ENCODE measurements at regions not wholly inside any gene's neighbourhood (a gene's known extent, or its start where the extent isn't known, plus 50 kb on each side); places are given as distances from the start of the nearest gene placed in this dataset.

- no peak for DNase-seq
- Histone ChIP-seq H3K9me3 (peaks cover 12% of the 10 kb centered on the region), H3K36me3 (ENCODE audit: insufficient read depth in 1 of 2, low read depth in 1 of 2) (no peaks in the 10 kb centered on the region), H3K27ac (no peak overlapping the region), H3K4me1 (no peaks in the 10 kb centered on the region), H3K4me3 (no peak overlapping the region), H3K27me3 (ENCODE audit: insufficient read depth in 3 of 3, low read length in 2 of 3) (no peaks in the 10 kb centered on the region)
- intact Hi-C loops (cut with DNase I): no loop called here
- WGBS, 3 donors: 33 to 47% (median 42%) methylated on average over 4 of the region's 4 CpGs
- no peak for ATAC-seq
- no peak for TF ChIP-seq CTCF (IDR thresholded peaks at IDR 0.05)
Measured at GRCh38 chr2:133652398-133652797, 84.1 kb upstream of the NCKAP5 start.

- peaks cover 12% of the 10 kb centered on the region for H3K9me3 ChIP-seq
- intact Hi-C loops (cut with DNase I): no loop called here
- ATAC-seq (no peak), DNase-seq (no peak)
- H3K4me1 ChIP-seq: no peaks in the 10 kb centered on the region
- no peak overlapping the region for H3K27ac ChIP-seq
- no peak overlapping the region for H3K4me3 ChIP-seq
- no peaks in the 10 kb centered on the region for H3K36me3 ChIP-seq (ENCODE audit: insufficient read depth in 1 of 2, low read depth in 1 of 2)
- H3K27me3 ChIP-seq (ENCODE audit: insufficient read depth in 3 of 3, low read length in 2 of 3): no peaks in the 10 kb centered on the region
- TF ChIP-seq CTCF (IDR thresholded peaks at IDR 0.05): no peak
Measured at GRCh38 chr2:133653056-133653455, 84.8 kb upstream of the NCKAP5 start.

GRCh38 chr2:133654949-133655348 is 86.7 kb upstream of the NCKAP5 start:
- Histone ChIP-seq H3K4me1 (no peaks in the 10 kb centered on the region), H3K27ac (no peak overlapping the region), H3K27me3 (ENCODE audit: insufficient read depth in 3 of 3, low read length in 2 of 3) (no peaks in the 10 kb centered on the region), H3K4me3 (no peak overlapping the region), H3K9me3 (peaks cover 4% of the 10 kb centered on the region), H3K36me3 (ENCODE audit: insufficient read depth in 1 of 2, low read depth in 1 of 2) (no peaks in the 10 kb centered on the region)
- DNase-seq: no peak
- TF ChIP-seq CTCF (IDR thresholded peaks at IDR 0.05): no peak
- no peak for ATAC-seq
- intact Hi-C loops (cut with DNase I): no loop called here

GRCh38 chr2:133655610-133656009 is 87.3 kb upstream of the NCKAP5 start:
- Histone ChIP-seq H3K27ac (no peak overlapping the region), H3K4me1 (no peaks in the 10 kb centered on the region), H3K27me3 (ENCODE audit: insufficient read depth in 3 of 3, low read length in 2 of 3) (no peaks in the 10 kb centered on the region), H3K36me3 (ENCODE audit: insufficient read depth in 1 of 2, low read depth in 1 of 2) (no peaks in the 10 kb centered on the region), H3K9me3 (no peaks in the 10 kb centered on the region), H3K4me3 (no peak overlapping the region)
- intact Hi-C loops (cut with DNase I): no loop called here
- TF ChIP-seq CTCF (IDR thresholded peaks at IDR 0.05): no peak
- WGBS, 3 donors: 16 to 42% (median 25%) methylated on average over 1 of the region's 1 CpG
- DNase-seq (no peak), ATAC-seq (no peak)

- TF ChIP-seq CTCF (IDR thresholded peaks at IDR 0.05): no peak
- no peaks in the 10 kb centered on the region for H3K36me3 ChIP-seq (ENCODE audit: insufficient read depth in 1 of 2, low read depth in 1 of 2)
- no peak overlapping the region for H3K4me3 ChIP-seq
- no peaks in the 10 kb centered on the region for H3K27me3 ChIP-seq (ENCODE audit: insufficient read depth in 3 of 3, low read length in 2 of 3)
- WGBS, 3 donors: 69 to 87% (median 85%) methylated on average over 6 of the region's 6 CpGs
- ATAC-seq: no peak
- DNase-seq: no peak
- H3K9me3 ChIP-seq: no peaks in the 10 kb centered on the region
- H3K4me1 ChIP-seq: no peaks in the 10 kb centered on the region
- intact Hi-C loops (cut with DNase I): no loop called here
- no peak overlapping the region for H3K27ac ChIP-seq
Measured at GRCh38 chr2:133657591-133657990, 89.3 kb upstream of the NCKAP5 start.

All from psoas muscle (tissue), 7 donors.